ENCODE measurements at regions not wholly inside any gene's neighbourhood (a gene's known extent, or its start where the extent isn't known, plus 50 kb on each side); places are given as distances from the start of the nearest gene placed in this dataset.
"Not testable (repeated sequence)": the region's sequence is repeated elsewhere in the genome, so short reads cannot be mapped to it uniquely, and the experiment has no call there.

DNA sequence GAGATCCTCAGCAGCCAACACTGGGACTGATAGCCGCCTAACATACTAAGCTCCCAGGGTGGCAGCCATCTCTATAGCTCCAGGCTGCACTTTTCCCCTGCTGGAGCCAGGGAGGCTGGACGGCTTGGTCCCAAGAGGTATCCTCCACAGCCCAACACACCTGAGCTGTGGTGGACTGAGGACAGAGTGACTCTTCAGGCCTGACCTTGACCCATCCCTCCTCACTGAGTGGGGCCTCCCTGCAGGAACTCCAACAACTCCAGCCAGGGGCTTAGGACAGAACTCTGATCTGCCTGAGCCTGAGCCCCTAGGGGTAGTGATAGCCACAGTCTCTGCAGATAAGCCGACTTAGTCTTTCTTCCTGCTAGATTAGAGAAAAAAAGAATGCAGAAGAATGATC, 958.1 kb upstream of the PRR20A start:
- Histone ChIP-seq H2AFZ (no peak overlapping the region), H3K9me2 (replicated peaks; ENCODE audit: insufficient read depth) (no peaks in the 10 kb centered on the region), H3K4me1 (ENCODE audit: insufficient read depth) (no peaks in the 10 kb centered on the region), H3K36me3 (replicated peaks; ENCODE audit: insufficient read depth, low read depth) (no peaks in the 10 kb centered on the region), H3K9me3 (ENCODE audit: low read depth) (no peaks in the 10 kb centered on the region), H3K79me2 (no peaks in the 10 kb centered on the region), H3K4me3 (no peak overlapping the region), H3K27ac (no peak overlapping the region), H3K4me2 (no peak overlapping the region), H4K20me1 (ENCODE audit: insufficient read depth, poor library complexity, severe bottlenecking) (no peaks in the 10 kb centered on the region), H3K27me3 (no peaks in the 10 kb centered on the region)
- DNase-seq (ENCODE audit: low spot score): no peak
- TF ChIP-seq EZH2phosphoT487 (IDR thresholded peaks at IDR 0.05; ENCODE audit: low read depth, severe bottlenecking, unreplicated experiment): no peak
- TF ChIP-seq, protein P1, sequence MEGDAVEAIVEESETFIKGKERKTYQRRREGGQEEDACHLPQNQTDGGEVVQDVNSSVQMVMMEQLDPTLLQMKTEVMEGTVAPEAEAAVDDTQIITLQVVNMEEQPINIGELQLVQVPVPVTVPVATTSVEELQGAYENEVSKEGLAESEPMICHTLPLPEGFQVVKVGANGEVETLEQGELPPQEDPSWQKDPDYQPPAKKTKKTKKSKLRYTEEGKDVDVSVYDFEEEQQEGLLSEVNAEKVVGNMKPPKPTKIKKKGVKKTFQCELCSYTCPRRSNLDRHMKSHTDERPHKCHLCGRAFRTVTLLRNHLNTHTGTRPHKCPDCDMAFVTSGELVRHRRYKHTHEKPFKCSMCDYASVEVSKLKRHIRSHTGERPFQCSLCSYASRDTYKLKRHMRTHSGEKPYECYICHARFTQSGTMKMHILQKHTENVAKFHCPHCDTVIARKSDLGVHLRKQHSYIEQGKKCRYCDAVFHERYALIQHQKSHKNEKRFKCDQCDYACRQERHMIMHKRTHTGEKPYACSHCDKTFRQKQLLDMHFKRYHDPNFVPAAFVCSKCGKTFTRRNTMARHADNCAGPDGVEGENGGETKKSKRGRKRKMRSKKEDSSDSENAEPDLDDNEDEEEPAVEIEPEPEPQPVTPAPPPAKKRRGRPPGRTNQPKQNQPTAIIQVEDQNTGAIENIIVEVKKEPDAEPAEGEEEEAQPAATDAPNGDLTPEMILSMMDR (IDR thresholded peaks at IDR 0.05; ENCODE audit: poor library complexity): no peak
- TF ChIP-seq EZH2 (IDR thresholded peaks at IDR 0.05; ENCODE audit: borderline replicate concordance): no peak
- 79% methylated on average over 3 of the region's 3 CpGs for whole genome bisulfite sequencing (ENCODE audit: low lambda C conversion rate, missing lambda C conversion rate)

DNA sequence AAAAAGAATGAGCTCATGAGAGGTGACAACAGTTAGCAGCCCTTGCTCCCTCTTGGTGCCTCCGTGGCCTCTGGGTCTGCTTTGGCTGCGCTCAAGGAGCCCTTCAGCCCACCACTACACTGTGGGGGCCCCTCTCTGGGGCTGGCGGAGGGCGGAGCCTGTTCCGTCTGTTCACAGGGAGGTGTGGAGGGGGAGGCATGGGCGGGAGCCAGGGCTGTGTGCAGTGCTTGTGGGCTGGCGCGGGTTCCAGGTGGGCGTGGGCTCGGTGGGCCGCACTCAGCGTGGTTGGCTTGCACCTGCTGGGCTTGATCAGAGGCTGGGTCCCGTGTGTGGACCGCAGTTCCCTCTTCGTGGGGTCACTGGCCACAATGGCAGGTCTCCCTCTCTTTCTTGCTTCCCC, 953.4 kb upstream of the PRR20A start:
- WGBS (ENCODE audit: low lambda C conversion rate, missing lambda C conversion rate): 91% methylated on average over 9 of the region's 15 CpGs
- Histone ChIP-seq H3K4me3 (no peak overlapping the region), H3K79me2 (no peaks in the 10 kb centered on the region), H3K9me3 (ENCODE audit: low read depth) (no peaks in the 10 kb centered on the region), H3K4me1 (ENCODE audit: insufficient read depth) (no peaks in the 10 kb centered on the region), H4K20me1 (ENCODE audit: insufficient read depth, poor library complexity, severe bottlenecking) (no peaks in the 10 kb centered on the region), H3K27ac (no peak overlapping the region), H3K9me2 (replicated peaks; ENCODE audit: insufficient read depth) (no peaks in the 10 kb centered on the region), H3K36me3 (replicated peaks; ENCODE audit: insufficient read depth, low read depth) (no peaks in the 10 kb centered on the region), H3K27me3 (no peaks in the 10 kb centered on the region), H2AFZ (no peak overlapping the region), H3K4me2 (no peak overlapping the region)
- DNase-seq (ENCODE audit: low spot score): no peak
- TF ChIP-seq EZH2 (IDR thresholded peaks at IDR 0.05; ENCODE audit: borderline replicate concordance): no peak
- no peak for TF ChIP-seq EZH2phosphoT487 (IDR thresholded peaks at IDR 0.05; ENCODE audit: low read depth, severe bottlenecking, unreplicated experiment)
- TF ChIP-seq, protein P1 (IDR thresholded peaks at IDR 0.05; ENCODE audit: poor library complexity): no peak

DNA sequence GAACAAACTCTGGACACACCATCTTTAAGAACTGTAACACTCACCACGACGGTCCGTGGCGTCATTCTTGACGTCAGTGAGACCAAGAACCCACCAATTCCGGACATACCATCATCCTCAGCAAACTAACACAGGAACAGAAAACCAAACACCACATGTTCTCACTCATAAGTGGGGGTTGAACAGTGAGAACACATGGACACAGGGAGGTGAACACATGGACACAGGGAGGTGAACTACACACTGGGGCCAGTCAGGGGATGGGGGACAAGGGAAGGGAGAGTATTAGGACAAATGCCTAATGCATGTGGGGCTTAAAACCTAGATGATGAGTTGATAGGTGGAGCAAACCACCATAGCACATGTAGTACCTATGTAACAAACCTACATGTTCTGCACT, 952.1 kb upstream of the PRR20A start:
- not testable (repeated sequence) for H3K27me3 ChIP-seq; H3K9me3 ChIP-seq (ENCODE audit: low read depth); H3K27ac ChIP-seq; H3K79me2 ChIP-seq; H4K20me1 ChIP-seq (ENCODE audit: insufficient read depth, poor library complexity, severe bottlenecking); H3K9me2 ChIP-seq (replicated peaks; ENCODE audit: insufficient read depth); H2AFZ ChIP-seq; H3K4me2 ChIP-seq; H3K36me3 ChIP-seq (replicated peaks; ENCODE audit: insufficient read depth, low read depth); DNase-seq (ENCODE audit: low spot score); H3K4me1 ChIP-seq (ENCODE audit: insufficient read depth); H3K4me3 ChIP-seq
- WGBS (ENCODE audit: low lambda C conversion rate, missing lambda C conversion rate): 97% methylated on average over 6 of the region's 6 CpGs

DNA sequence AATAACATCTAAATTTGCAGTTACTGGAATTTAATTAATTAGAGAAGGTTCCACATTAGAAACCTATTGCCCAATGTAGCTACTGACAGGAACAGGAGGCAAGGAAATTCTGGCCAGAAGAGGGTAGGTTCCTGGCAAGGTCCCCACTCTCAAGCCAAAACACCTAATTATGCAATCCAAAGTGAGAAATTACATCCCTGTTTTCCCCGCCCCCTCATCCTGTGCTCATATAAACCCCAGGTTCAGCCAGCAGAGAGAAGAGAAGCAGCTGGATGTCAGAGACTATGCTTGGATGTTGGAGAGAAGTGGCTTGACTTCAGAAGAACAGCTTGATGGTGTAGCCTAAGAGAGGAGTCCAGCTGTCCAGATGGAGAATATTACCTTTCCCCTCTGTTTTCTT, 951.3 kb upstream of the PRR20A start:
- Histone ChIP-seq H3K27ac (no peak overlapping the region), H3K36me3 (replicated peaks; ENCODE audit: insufficient read depth, low read depth) (no peaks in the 10 kb centered on the region), H3K4me1 (ENCODE audit: insufficient read depth) (no peaks in the 10 kb centered on the region), H3K27me3 (no peaks in the 10 kb centered on the region), H3K79me2 (no peaks in the 10 kb centered on the region), H3K4me2 (no peak overlapping the region), H2AFZ (no peak overlapping the region), H4K20me1 (ENCODE audit: insufficient read depth, poor library complexity, severe bottlenecking) (no peaks in the 10 kb centered on the region), H3K4me3 (no peak overlapping the region), H3K9me2 (replicated peaks; ENCODE audit: insufficient read depth) (no peaks in the 10 kb centered on the region), H3K9me3 (ENCODE audit: low read depth) (no peaks in the 10 kb centered on the region)
- no peak for DNase-seq (ENCODE audit: low spot score)
- TF ChIP-seq EZH2 (IDR thresholded peaks at IDR 0.05; ENCODE audit: borderline replicate concordance): no peak
- TF ChIP-seq, protein P1 (IDR thresholded peaks at IDR 0.05; ENCODE audit: poor library complexity): no peak
- TF ChIP-seq EZH2phosphoT487 (IDR thresholded peaks at IDR 0.05; ENCODE audit: low read depth, severe bottlenecking, unreplicated experiment): no peak
- 86% methylated on average over 1 of the region's 1 CpG for WGBS (ENCODE audit: low lambda C conversion rate, missing lambda C conversion rate)

Data from hepatocyte (in vitro differentiated cells).